ENCODE measurements at regions not wholly inside any gene's neighbourhood (a gene's known extent, or its start where the extent isn't known, plus 50 kb on each side); places are given as distances from the start of the nearest gene placed in this dataset.
"Not testable (repeated sequence)": the region's sequence is repeated elsewhere in the genome, so short reads cannot be mapped to it uniquely, and the experiment has no call there.

DNA sequence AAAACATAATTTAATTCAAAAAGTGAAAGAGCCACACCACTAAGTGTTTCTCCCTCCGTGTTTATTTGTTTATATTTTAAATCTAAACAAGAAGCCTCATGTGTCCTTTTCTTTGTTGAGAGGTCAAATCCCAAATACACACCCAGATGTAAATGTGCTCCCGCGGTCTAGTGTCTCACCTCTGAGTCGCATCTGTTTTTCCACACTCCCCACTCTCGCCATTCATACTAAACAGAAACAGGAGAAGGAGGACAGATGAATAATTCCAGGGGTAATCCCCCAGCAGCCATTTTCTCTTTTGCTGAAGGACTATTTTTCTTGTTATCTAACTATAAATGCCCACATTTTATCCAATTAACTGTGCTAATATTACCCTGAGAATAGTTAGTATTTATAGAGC lies 361.6 kb upstream of the RIOK2 start:
- DNase-seq (ENCODE audit: low spot score) = no peak

DNA sequence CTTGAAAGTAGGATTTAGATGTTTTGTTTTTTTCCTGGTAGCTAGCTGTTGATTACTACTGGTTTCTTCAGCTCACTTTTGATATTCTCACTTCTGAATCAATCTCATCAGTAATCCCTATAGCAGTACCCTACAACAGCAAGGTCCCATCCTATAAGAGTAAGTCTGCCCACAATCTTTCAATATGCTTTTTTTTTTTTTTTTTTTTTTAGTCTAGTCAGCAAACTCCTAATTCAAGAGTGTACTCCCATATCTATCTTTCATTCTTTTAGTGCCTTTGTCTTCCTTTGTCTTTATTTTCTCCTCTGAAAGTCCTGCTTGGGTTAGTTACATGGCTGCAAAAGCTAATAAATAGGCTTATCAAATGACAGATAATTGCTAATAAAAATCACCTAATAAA lies 362.4 kb upstream of the RIOK2 start:
- no peak for DNase-seq (ENCODE audit: low spot score)

DNA sequence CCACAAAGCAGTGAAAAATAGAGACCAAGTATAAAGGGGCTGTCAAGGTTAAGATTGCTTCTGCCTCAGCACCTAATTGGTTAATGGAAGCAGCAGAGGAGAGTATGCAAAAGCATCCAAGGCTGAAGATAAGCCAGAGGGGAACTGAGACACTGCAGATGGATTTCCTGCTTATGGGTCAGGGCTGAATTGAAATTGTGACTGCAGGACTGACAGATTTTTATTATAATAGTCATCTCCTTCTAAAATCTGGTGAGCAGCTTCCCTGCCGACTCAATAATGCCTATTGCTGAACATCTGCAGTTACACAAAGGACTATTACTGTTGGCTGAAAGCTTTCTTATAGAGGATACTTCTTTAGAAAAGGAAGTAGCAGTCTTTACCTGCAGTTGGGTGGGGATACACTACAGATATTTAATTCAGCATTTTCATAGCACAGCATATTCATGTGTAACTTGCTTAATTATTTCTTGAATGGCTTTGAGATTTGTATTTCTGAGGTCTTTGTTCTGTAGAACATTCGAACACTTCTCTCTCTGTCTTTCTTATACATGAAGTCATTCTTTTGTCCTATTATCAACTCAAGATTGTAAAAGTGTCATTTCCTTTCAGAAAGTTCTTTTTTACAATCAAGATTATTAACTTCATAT lies 363.0 kb upstream of the RIOK2 start:
- no peak for DNase-seq (ENCODE audit: low spot score)

DNA sequence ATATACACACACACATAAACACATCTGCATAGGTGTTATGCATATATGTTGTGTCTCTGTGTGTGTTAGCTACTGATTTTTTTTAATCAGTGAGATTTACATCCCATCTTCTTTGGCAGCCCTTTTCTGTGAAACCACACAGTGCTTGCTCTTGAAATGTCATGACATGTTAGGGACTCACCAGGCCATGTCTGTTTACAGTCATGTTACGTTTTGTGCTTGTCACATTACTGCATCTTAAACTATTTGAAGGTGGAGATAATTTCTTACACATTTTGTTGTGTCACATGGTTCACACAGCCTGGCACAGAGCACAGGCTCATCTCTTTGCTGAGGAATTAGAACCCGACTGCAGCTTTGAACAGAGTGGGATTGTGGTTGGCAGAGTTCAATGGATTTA lies 364.4 kb upstream of the RIOK2 start:
- DNase-seq (ENCODE audit: low spot score) = no peak

DNA sequence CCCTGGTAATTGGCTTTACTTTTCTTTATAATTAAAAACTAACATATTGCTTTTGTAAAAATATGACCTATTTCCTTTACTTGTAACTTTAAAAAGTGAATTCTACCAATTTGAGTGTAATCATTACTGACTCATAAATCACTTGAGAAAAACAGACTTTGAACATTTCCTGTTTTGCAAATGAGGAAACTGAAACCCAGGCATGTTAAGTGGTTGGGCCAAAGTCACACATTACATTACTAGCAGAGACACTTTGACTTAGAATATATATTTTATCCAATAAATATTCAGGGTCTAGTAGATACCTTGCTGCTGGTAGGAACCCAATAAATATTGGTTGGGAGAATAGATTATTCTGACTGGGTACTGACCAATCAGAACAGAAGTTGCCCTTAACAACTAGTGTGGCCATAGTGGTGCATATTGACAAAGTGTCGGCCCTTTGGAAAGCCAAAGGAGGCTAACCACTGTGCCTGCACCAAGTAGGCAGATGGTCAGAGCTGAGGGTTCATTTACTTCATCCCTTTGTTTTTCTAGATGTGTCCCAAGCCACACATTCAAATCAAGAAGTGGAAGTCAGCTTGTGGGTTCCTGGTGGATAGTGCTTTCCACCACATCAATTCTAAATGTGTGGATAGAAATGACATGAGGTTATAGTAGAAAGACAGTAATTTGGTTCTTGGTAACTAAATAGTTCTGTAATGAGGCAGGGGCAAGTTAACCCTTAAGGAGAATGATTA lies 365.1 kb upstream of the RIOK2 start:
- DNase-seq (ENCODE audit: low spot score) = no peak

DNA sequence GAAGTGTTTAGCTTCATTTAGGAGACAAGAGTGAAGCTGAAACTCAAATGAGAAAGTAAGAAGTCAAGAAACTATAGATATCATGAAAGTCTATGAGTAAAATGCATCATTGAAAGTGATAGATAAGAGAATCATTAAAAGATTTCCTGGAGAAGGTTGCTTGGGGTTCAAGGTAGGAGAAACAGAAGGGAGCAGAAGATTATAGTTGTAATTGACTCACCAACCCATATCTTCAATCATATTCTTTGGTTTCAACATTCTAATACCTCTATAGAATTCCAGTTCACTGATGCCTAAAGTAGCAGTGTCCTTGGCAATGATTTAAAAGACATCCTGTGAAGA lies 365.7 kb upstream of the RIOK2 start:
- DNase-seq (ENCODE audit: low spot score) = no peak

DNA sequence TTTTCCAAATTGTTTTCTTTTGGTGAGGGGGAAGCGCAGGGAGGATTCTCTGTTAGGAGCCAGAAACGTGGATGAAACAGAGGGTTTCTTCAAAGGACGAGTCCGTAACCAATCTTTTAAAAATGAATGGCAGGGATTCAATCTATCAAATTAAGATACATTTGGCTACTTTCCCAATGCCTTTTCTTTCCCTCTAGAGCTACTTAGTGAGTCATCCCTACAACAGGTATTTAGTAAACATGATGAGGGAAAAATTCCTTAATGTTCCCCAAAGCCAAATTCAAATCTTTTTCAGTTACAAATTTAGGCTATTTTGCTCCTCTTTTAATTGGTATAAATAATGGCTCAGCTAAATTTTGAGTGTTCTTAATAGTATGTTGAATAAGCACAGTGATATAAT lies 366.4 kb upstream of the RIOK2 start:
- DNase-seq (ENCODE audit: low spot score) = no peak

DNA sequence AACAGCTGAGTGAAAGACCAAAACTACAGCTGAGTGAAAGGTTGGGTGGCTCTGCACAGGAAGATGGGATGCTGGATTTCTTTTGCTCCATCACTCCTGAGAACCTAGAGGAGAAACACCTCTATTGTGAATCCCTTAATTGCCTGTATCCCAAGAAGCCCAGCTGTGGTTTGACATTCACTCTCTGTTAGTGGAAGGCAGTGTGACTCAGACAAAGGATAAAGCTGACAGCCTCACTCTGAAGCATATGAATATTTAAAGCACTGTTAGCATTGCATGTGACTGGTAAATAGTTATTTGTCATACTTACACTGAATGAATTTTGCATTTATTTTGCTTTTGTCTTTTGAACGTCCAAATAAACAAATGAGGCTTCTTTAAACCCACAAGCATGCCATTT lies 367.1 kb upstream of the RIOK2 start:
- DNase-seq (ENCODE audit: low spot score) = no peak

DNA sequence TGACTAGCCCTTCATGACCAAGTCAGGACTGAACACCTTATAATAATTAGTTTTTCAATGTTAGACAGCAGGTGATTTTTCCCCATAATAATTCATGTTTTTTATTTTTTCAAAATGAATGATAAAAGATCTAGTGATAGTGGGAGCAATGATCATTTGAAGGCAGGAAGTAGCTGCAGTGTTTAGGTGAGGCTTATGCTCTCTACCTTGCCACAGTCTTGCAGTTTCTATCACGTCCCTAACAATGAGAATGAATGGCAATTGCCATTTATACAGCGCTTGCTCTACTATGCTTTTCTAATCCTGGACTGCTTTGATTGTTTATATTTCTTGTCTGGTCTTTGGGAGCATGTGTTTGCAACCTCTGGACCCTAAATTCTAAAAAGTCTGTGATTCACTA lies 367.8 kb upstream of the RIOK2 start:
- no peak for DNase-seq (ENCODE audit: low spot score)

DNA sequence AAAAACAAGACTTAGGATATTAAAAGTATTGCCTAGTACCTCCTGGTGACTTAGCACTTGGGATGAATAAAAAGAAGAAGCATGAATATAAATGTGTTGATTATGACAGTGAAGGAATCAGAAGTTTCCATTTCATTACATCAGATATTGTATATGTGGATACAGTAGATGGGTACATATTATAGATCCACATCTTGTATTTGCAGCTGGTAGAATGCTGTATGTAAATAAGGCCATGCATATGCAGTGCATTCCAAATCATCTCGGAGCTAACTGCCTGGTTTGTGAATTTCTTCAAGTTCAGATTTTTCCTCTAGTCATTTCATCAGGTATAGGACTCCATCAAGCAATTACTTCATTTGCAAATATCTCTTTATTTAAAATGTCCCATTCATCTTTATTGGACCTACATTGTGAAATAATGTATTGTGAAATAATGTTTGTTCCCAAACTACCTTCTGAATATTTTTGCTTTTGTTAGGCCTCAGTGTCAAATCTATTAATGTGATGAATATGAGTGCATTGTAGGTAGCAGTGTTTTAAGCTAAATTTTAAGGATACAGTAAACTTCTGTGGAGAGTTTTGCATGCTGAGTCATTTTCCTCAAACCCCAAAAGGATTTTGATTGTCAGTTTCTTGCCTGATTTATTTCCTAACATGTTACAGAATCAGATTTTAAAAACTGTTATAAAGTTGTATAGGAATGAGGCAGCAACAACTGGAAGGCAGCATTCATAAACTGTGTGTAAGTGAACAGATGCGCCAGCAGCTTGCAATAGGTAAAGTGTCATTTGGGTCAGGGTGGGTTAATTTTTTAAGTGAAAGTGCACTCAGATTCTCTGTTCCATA lies 370.8 kb upstream of the RIOK2 start:
- no peak for DNase-seq (ENCODE audit: low spot score)

DNA sequence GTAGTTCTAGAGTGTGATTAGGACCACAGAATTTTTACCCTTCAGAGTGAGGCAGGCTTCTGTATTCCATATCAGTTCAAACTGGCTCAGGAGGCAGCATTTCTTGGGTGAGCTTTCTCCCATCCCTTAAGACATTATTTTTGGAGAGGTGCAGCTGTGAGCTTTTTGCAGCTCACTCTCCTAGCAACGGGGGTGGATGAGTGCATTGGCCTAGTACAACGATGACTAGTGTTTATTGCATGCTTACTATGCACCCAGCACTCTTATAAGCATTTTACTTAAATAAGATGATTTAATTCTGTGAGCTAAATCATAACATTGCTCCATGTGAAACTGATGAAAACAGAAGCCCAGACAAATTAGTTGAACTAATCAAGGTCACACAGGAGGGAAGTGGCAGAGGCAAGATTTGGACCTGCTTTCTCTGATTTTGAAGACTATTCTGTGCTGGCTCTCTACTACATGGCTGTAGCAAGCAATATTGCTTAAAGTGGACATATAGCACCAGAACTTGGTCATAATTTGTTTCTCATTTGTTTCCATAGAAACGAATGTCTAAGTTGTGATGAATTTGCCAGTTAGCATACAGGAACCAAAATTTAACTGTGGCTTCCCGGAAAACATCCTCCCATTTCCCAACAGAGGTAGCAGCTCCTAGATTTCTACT lies 372.1 kb upstream of the RIOK2 start:
- no peak for DNase-seq (ENCODE audit: low spot score)

DNA sequence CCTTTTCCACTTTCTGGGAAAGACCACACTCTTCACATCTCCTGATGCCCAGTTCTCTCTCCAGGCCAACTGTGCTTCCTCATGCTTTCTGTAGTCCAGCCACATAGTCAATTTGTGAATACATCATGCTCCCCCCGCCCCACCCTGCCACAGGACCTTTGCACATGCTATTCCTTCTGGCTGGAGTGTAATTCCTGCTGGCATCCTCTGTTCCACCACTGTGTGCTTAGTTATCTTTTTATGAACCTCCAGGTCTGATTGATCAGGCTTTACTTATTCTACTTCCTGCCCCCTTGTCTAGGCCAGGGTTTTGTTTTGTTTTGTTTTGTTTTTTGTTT lies 372.6 kb upstream of the RIOK2 start:
- no peak for DNase-seq (ENCODE audit: low spot score)

DNA sequence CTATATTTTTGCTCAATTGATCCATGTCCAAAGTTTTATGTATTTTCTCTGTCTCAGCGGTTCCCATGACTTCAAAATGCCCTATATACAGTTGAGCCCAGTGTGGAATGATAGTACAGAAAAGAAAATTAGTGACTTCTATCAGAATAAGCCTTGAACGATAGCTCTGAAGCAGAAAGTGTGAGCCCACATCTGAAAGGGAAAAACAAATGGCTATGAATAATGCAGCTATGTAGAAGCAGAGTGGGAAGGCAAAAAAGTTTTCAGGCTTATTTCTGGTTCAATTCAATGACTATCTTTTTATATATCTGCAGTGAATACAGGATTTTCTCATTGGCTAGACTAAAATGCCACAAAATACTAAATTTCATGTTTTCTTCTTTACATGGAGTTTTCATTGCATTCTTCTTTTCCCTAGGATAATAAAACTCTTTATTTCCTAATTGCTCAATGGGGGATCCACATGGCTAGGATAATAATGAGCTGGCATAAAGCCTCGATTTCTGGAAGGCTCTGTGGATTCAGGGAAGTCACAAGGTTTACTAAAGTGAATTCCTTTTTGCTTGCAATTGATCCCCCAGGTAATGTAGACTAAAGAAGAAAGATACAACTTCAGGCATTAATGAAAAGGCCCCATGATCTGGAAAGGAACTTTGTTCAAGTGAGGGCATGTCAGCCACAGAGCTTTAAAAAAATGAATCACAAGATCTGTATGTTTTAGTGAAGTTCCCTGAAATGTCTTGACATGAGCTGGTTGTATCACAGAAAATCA lies 377.0 kb upstream of the RIOK2 start:
- no peak for DNase-seq (ENCODE audit: low spot score)

DNA sequence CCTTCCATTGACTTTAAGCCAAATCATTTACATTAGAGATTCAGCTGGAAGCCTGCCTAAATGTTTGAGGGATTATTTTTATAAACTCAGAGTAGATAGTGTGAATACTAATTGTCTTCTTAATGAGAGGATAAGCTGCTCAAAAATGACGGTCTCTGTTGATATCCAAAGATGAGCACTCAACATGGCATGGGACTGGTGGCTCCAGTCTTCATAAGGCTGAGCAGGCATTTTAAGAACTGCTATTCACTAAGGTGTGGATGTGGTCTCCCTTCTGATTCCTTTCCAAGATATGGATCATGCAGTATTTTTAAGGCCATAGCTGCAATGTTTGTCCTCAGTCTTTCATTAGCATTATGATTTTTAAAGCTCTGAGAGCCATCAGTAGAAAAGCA lies 377.5 kb upstream of the RIOK2 start:
- no peak for DNase-seq (ENCODE audit: low spot score)

DNA sequence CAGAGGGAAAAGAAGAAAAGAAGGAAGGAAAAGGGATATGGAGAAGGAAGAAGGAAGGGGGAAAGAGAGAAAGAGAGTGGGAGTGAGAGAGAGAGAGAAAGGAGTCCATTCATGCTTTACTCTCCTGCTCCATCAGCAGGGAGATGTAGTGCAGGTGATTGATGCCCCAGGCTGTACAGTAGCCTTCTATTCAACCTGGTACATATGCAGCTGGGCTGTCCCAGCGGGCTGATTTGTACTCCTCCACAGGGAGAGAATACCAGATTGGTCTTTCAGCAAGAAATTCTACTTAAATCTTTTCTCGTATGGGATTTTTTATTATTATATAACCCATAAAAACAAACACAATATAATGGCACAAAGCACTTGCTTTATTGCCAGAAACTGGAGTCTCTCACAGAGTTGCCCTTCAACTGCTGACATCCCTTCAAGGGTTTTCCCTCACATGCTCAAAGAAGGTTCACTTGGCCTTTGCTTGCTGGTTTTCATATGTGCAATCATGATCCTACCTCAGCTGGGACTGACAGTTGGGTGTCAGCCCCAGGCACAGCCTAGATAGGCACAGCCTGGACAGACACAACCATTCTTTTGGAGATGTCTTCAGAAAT lies 380.1 kb upstream of the RIOK2 start:
- no peak for DNase-seq (ENCODE audit: low spot score)

DNA sequence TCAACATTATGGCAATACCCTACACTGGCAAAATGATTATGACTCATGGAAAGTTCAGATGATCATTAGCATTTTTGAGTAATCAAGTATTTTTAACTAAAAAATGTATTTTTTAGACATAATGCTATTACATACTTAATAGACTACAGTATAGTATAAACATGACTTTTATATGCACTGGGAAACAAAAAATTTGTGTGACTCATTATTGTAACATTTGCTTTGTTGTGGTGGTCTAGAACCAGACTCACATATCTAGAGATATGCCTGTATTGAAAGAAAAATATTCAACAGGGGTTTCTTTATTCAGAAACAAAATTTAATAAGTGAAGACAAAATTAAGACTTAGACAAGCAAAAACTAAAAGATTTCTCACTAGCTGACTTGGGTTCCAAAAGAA lies 385.3 kb upstream of the RIOK2 start:
- DNase-seq (ENCODE audit: low spot score) = no peak

DNA sequence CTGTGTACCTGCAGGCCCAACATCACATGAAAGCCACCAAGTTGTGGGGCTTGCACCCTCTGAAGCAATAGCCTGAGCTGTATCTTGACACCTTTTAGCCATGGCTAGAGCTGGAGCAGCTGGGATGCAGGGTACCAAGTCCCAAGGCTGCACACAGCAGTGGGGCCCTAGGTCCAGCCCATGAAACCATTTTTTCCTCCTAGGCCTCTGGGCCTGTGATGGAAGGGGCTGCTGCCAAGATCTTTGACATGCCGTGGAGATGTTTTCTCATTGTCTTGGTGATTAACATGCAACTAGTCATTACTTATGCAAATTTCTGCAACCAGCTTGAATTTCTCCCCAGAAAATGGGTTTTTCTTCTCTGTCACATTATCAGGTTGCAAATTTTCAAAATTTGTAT lies 387.2 kb upstream of the RIOK2 start:
- no peak for DNase-seq (ENCODE audit: low spot score)

DNA sequence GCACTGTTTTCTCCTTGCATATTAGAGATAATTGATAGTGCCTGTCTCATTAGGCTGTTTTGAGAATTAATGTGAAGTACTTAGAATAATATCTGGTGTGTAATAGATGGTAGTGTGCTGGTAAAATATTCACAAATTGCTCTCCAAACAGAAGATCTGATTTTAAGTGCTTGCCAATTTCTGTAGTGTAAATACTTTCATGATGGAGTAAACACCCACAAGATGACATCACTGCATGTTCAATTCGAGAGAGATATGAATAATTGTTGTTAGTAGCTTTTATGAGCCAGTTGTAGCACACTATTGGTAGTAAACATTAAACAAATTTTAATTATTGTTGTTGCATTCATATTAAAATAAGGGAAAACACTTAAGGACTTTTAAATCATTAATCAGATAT lies 392.3 kb upstream of the RIOK2 start:
- no peak for DNase-seq (ENCODE audit: low spot score)

DNA sequence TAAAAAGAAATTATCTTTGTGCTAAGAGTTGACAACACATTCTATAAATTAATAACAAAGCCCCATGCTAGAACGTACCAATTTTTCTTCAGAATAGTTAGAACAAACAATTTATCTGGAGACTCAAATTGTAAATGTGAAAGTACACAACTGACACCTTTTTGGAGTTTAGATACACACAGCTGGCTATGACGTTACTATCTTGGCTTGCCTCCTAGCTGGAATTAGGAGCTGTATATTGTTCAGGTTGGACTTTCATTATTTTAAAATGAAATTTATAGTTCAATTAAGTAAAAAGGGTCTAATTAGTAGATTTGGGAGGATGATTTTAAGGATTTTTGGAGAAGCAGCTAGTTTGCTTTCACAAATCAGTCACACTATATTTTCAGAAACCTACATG lies 393.9 kb upstream of the RIOK2 start:
- no peak for DNase-seq (ENCODE audit: low spot score)

DNA sequence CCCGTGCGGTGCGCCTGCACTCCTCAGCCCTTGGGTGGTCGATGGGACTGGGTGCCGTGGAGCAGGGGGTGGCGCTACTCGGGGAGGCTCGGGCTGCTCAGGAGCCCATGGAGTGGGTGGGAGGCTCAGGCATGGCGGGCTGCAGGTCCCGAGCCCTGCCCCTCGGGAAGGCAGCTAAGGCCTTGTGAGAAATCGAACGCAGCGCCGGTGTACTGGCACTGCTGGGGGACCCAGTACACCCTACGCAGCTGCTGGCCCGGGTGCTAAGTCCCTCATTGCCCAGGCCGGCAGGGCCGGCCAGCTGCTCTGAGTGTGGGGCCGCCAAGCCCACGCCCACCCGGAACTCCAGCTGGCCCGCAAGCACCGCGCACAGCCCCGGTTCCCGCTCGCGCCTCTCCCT lies 396.9 kb upstream of the RIOK2 start:
- not testable (repeated sequence) for DNase-seq (ENCODE audit: low spot score)

DNA sequence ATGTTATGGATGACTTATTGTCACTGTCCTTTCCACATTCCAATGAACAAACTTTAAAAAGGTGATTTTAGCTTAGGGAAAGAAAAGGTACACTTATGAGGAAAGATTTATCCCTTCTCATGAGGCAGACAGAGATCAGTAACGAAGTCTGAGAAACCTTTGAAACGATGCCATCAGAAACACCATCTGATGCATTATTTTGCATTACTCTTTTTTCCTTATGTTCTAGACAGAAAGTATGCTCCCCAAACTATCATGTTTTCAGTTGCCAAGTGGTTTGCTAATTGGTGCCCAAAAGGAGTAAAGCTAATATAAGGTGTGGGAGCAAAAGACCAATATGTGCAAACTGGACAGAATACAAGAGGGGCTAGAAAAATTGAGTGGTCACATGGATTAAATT lies 397.7 kb upstream of the RIOK2 start:
- DNase-seq (ENCODE audit: low spot score) = no peak

DNA sequence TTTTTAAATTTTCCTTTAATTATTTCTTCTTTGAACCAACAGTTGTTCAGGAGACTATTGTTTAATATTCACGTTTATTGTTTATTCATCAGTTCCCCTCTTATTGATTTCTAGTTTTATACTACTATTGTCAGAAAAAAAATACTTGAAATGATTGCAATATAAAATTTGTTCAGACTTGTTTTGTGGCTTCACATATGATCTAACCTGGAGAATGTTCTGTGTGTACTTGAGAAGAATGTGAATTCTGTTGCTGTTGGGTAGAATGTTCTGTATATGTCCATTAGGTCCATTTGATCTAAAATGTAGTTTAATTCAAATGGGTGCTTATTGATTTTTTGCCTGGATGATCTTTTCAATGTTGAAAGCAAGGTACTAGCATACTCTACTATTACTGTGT lies 408.7 kb upstream of the RIOK2 start:
- DNase-seq (ENCODE audit: low spot score) = no peak

All from CD4-positive, alpha-beta T cell treated with Interleukin-6 at 100 ng/mL for 8 hours (primary cell).